VCaP (cell line): ENCODE measurements at regions not wholly inside any gene's neighbourhood (a gene's known extent, or its start where the extent isn't known, plus 50 kb on each side); places are given as distances from the start of the nearest gene placed in this dataset.
"Not testable (repeated sequence)": the region's sequence is repeated elsewhere in the genome, so short reads cannot be mapped to it uniquely, and the experiment has no call there.

Experiments
- H3K27ac ChIP-seq: fragments of 450-650 bp; 2 replicates; pipeline ENCODE4 v1.5.1; 2017
- CTCF ChIP-seq: fragments of 450-650 bp; conservative IDR thresholded peaks from 2 replicates; pipeline ENCODE4 v1.5.1; 2017; ENCODE audit warnings: mild to moderate bottlenecking, moderate library complexity

- no peak for TF ChIP-seq CTCF
- no peak overlapping the region for H3K27ac ChIP-seq
These were observed 226.9 kb downstream of the ZNF621 start for GRCh38 chr3:40751666-40752065.

GRCh38 chr3:40752492-40752891 lies 227.7 kb downstream of the ZNF621 start:
- H3K27ac ChIP-seq, result no peak overlapping the region
- TF ChIP-seq CTCF, result no peak

- no peak for TF ChIP-seq CTCF
- H3K27ac ChIP-seq, result no peak overlapping the region
These were observed 228.6 kb downstream of the ZNF621 start for GRCh38 chr3:40753291-40753770.

GRCh38 chr3:40753951-40754350 lies 229.2 kb downstream of the ZNF621 start:
- TF ChIP-seq CTCF, result no peak
- no peak overlapping the region for H3K27ac ChIP-seq

- TF ChIP-seq CTCF, result no peak
These were observed 230.2 kb downstream of the ZNF621 start for GRCh38 chr3:40754994-40755393.

GRCh38 chr3:40756500-40756899 lies 231.7 kb downstream of the ZNF621 start:
- H3K27ac ChIP-seq, result no peak overlapping the region
- no peak for TF ChIP-seq CTCF

More at GRCh38 chr3:40754994-40755393, 230.2 kb downstream of the ZNF621 start:
- H3K27ac ChIP-seq, result no peak overlapping the region

- not testable (repeated sequence) for H3K27ac ChIP-seq
These were observed 238.0 kb downstream of the ZNF621 start for GRCh38 chr3:40762771-40763170.

GRCh38 chr3:40763807-40764206 lies 239.0 kb downstream of the ZNF621 start:
- H3K27ac ChIP-seq, result no peak overlapping the region
- no peak for TF ChIP-seq CTCF
